Erythroblast (primary cell): ENCODE measurements at regions not wholly inside any gene's neighbourhood (a gene's known extent, or its start where the extent isn't known, plus 50 kb on each side); places are given as distances from the start of the nearest gene placed in this dataset.

ENCODE experiments used
- GATA1 ChIP-seq: IDR thresholded peaks from 2 replicates; pipeline ENCODE4 v1.6.1; 2011; ENCODE audit warnings: low read depth, mild to moderate bottlenecking, control low read depth, low read length, moderate library complexity
- POLR2A ChIP-seq: IDR thresholded peaks from 2 replicates; pipeline ENCODE4 v1.6.1; 2011; ENCODE audit warnings: mild to moderate bottlenecking, low read length

DNA sequence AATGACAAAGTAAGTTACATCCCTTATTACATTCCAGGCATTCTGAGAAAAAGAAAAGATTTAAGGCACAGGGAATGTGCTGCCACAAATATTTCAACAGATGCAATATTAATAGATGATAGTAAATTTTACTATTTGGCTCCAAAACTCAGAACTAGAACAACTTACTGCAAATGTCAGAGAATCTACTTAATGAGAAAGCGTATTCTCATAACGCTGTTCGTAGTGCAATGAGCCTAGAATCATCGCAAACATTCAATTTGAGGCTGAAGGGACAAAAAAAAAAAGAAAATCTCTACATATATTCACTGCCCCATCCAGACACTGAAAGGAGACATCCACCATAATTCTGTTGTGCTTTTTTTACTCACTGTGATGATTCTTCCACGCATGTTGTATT is 272.1 kb upstream of the DOK6 start:
- TF ChIP-seq POLR2A (no peak), GATA1 (no peak)
